Fibroblast of skin of left biceps (primary cell): ENCODE measurements at regions not wholly inside any gene's neighbourhood (a gene's known extent, or its start where the extent isn't known, plus 50 kb on each side); places are given as distances from the start of the nearest gene placed in this dataset.

Experiments
- DNase-seq, 2 experiments: peaks; one replicate each; pipeline ENCODE4 v3.0.0-alpha.2; 2013; ENCODE audit warnings: low read depth in 2 of 2

- no peak for DNase-seq
These were observed 58.4 kb downstream of the HMHB1 start for GRCh38 chr5:143870362-143870761.

- no peak for DNase-seq
These were observed 59.1 kb downstream of the HMHB1 start for GRCh38 chr5:143870871-143871632.

- DNase-seq: no peak
These were observed 59.7 kb downstream of the HMHB1 start for GRCh38 chr5:143871672-143872071.

- no peak for DNase-seq
These were observed 62.4 kb downstream of the HMHB1 start for GRCh38 chr5:143874312-143874711.

GRCh38 chr5:143877196-143877595 lies 65.2 kb downstream of the HMHB1 start:
- no peak for DNase-seq

- no peak for DNase-seq
These were observed 66.5 kb downstream of the HMHB1 start for GRCh38 chr5:143878430-143878829.

- no peak for DNase-seq
These were observed 67.7 kb downstream of the HMHB1 start for GRCh38 chr5:143879646-143880045.

GRCh38 chr5:143880178-143880577 lies 68.2 kb downstream of the HMHB1 start:
- no peak for DNase-seq

GRCh38 chr5:143882520-143882919 lies 70.6 kb downstream of the HMHB1 start:
- peak in 1 of 2 experiments; percentile 59 for DNase-seq

- no peak for DNase-seq
These were observed 74.1 kb downstream of the HMHB1 start for GRCh38 chr5:143886096-143886495.

- peak in 1 of 2 experiments; percentile 60 for DNase-seq
These were observed 75.0 kb downstream of the HMHB1 start for GRCh38 chr5:143886651-143887638.

- peak; percentile 78 to 79 for DNase-seq
These were observed 76.1 kb downstream of the HMHB1 start for GRCh38 chr5:143887903-143888665.

- no peak for DNase-seq
These were observed 77.0 kb downstream of the HMHB1 start for GRCh38 chr5:143888912-143889311.

GRCh38 chr5:143889986-143890385 lies 78.0 kb downstream of the HMHB1 start:
- peak; percentile 81 to 87 for DNase-seq

- no peak for DNase-seq
These were observed 78.5 kb downstream of the HMHB1 start for GRCh38 chr5:143890487-143890886.

- no peak for DNase-seq
These were observed 80.3 kb downstream of the HMHB1 start for GRCh38 chr5:143892271-143892670.

GRCh38 chr5:143892908-143893307 lies 80.9 kb downstream of the HMHB1 start:
- no peak for DNase-seq

GRCh38 chr5:143893638-143894037 lies 81.7 kb downstream of the HMHB1 start:
- DNase-seq: no peak

- DNase-seq: no peak
These were observed 84.6 kb downstream of the HMHB1 start for GRCh38 chr5:143896516-143896915.

- DNase-seq: no peak
These were observed 85.0 kb downstream of the HMHB1 start for GRCh38 chr5:143896966-143897365.

GRCh38 chr5:143898381-143898780 lies 86.4 kb downstream of the HMHB1 start:
- no peak for DNase-seq
